NCI-H2107 treated with DMSO at 0.1 percent for 48 hours (cell line): ENCODE measurements at regions not wholly inside any gene's neighbourhood (a gene's known extent, or its start where the extent isn't known, plus 50 kb on each side); places are given as distances from the start of the nearest gene placed in this dataset.

Source experiments
- DNase-seq: peaks from one replicate; lab custom pipeline; 2025; ENCODE audit not compliant: unreplicated experiment; lab: John Stamatoyannopoulos, UW

- DNase-seq: no peak
These were observed 108.9 kb downstream of the FOXD1 start for GRCh38 chr5:73339711-73340110.

GRCh38 chr5:73339051-73339575 lies 109.5 kb downstream of the FOXD1 start:
- DNase-seq: no peak

GRCh38 chr5:73338256-73339050 lies 110.1 kb downstream of the FOXD1 start:
- no peak for DNase-seq

- no peak for DNase-seq
These were observed 110.9 kb downstream of the FOXD1 start for GRCh38 chr5:73337586-73338255.

GRCh38 chr5:73336366-73336765 lies 112.2 kb downstream of the FOXD1 start:
- DNase-seq: no peak

GRCh38 chr5:73333944-73334703 lies 114.5 kb downstream of the FOXD1 start:
- DNase-seq: no peak

GRCh38 chr5:73330613-73331012 lies 118.0 kb downstream of the FOXD1 start:
- DNase-seq: no peak

DNA sequence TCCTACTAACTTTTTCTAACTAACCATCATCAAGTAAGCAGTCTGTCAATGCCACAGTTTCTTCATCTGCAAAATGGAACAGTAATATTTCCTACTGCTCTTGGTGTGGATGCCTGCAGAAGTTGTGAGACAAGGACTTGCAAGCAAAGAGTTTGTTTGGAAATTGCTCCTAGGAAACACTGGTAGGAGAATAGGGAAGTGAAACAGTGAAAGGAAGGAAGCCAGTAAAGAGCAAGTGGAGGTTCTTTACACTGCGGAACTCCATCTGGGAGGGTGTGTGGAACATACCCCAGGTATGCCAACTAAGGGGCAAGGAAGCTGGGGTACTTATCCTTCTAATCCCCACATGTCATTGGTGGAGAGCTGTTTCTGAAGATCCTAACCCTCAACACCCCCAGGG lies 119.9 kb downstream of the FOXD1 start:
- no peak for DNase-seq

DNA sequence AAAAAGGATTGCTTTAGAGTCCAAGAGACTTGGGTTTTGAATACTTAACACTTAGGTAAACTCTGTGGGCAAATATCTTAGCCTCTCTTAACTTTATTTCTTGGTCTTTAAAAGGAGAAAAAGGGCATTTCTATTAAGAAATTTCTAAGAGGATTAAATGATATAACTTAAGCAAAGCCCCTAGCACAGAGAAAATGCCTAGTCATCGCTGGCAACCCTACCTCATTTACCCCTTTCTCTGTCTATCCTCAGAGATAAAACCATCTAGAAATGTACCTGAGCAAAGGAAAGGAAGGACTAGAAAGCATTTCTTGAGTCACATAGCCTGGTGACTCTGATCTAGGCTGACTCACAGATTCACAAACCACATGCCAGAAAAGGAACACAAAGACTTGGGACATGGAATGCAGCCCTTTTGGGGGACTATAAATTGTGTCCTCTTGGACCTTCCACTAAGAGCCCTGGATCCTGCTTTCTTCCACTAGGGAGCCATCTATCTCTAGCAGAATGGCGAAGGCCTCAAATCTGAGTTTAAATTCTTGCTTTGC lies 120.6 kb downstream of the FOXD1 start:
- DNase-seq: no peak

DNA sequence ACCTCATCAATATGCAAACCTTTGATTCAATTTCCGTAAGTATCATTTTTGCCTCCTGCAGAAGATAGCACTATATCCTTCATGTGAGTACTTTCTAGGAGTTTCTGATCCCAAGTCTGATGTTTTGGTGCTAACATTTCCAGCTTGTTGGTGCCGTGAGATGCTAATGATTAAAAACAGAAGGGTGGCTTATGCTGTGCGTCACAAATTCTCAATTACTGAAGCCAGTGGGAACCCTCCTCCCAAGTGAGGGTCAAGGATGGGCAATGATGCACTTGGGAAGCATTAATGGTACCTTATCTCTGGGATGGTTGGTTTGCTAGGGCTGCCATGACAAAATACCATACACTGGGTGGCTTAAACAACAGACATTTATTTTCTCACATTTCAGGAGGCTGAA lies 123.0 kb downstream of the FOXD1 start:
- DNase-seq: no peak

GRCh38 chr5:73323466-73323865 lies 125.1 kb downstream of the FOXD1 start:
- DNase-seq: no peak

DNA sequence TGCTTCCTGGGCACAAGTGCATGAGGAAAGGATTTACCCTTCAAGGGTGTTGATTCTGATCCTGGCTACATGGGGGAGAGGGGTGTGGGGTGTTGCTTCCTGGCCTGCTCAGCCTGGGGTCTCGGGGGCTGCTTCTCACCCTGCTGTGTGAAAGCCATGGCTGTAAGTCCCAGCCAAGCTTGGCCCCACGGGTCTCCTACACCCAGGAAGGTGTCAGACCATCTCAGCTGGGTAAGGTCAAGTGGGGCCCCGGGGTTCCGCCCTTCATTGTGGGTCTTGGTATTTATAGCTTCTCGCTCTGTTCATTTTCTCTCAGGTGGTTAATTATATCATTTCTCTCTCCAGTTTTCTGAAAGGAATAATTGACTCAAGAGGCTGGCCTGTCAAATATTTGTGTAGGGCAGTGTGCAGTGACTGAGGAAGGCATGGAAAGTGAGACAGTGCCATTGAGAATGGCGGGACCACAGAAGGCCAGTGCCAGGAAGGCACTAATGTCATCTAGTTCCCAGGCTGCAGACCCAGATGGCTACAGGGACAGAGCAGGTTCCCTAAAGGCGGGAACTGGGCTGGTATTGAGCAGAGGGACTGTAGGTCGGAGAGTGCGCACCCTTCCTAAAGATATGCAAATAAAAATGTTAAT lies 126.0 kb downstream of the FOXD1 start:
- DNase-seq: no peak

GRCh38 chr5:73321757-73322436 lies 126.7 kb downstream of the FOXD1 start:
- DNase-seq: peak; percentile 19

- no peak for DNase-seq
These were observed 129.5 kb downstream of the FOXD1 start for GRCh38 chr5:73319036-73319435.

DNA sequence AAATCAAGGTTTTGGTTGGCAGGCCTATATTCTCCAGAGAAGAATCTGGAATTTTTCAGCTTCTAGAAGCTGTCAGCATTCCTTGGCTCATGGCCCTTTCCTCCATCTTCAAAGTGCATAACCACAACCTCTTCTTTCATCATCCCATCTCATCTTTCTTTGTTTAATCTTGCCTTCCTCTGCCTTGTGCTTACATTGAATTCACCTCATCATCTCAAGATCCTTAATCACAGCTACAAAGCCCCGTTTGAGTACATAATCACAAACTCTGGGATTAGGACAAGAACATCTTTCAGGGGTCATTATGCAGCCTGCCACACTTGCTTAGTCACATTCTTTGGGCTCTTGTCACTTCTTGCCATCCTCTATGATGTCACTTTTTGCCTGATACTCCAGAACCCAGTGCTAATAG lies 130.3 kb downstream of the FOXD1 start:
- no peak for DNase-seq

DNA sequence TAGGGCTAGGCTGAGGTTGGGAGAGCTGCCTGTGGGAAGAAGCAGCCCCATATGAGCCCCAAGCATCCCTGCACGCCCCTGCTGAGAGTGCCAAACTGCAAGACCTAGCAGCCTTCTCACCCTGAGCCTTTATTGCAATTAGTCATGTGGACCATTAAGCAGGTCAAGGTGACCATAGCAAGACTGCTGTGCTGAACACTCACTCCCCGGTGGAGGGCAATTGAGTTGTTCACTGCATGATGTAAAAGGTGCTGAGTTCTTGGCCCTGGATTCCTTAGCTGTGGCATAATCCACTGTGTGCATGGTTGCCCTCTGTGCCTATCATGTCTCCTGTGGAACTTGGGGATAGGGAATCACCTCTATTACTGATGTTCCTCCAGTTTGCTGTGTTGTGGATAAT lies 131.1 kb downstream of the FOXD1 start:
- DNase-seq: no peak

DNA sequence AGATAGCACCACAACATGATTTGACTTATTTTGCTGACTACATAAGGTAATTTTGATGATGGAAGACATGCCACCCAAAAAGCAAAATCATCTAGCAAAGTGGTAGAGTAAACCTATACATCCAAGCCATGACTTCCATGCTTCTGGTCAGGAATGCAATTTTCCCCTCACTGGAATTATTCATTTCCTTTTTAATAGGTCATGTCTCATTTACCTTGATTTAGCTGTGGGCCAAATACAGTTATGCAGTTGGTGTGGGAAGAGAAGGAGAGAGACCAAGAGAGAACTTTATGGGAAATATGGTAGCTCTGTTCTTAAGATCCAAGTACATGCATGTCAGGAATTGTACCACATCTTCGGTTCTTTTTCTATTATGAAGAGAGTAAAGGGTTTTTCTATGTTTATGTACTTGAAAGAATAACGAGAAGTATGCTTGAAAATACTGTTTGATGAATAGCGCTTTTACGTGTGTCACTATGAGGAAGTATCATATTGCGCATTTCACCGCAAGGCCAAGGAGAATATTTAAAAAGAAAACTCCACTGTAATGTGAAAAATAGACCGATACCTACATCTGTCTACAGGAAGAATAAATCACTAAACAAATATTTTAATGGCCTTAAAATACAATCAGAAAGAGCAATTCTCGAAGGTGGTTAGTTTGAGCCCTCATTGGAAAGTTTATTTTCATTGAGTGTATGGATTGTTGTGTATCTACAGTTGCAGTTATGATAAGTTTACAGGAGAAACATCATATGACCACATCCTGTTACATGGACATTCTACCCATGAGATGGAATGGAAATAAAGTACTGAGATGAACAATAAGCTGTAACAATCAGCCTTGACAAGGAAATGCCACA lies 134.0 kb downstream of the FOXD1 start:
- no peak for DNase-seq

GRCh38 chr5:73312872-73313510 lies 135.6 kb downstream of the FOXD1 start:
- no peak for DNase-seq
